OCI-LY3 (cell line): ENCODE measurements at regions not wholly inside any gene's neighbourhood (a gene's known extent, or its start where the extent isn't known, plus 50 kb on each side); places are given as distances from the start of the nearest gene placed in this dataset.
"Not testable (repeated sequence)": the region's sequence is repeated elsewhere in the genome, so short reads cannot be mapped to it uniquely, and the experiment has no call there.

Experiments used
- H2AFZ ChIP-seq: fragments of 200-600, 300-600 bp; shearing (Covaris generic); 2 replicates; pipeline ENCODE4 v1.6.0; 2014; ENCODE audit warnings: antibody characterized with exemption, low read depth, low read length
- H3K27ac ChIP-seq: fragments of 200-600, 300-600 bp; sonication (generic); 2 replicates; pipeline ENCODE4 v1.5.1; 2014; ENCODE audit warnings: mild to moderate bottlenecking, low read length, moderate library complexity, mixed read lengths
- H3K27me3 ChIP-seq: fragments of 200-600, 300-600 bp; sonication (generic); 2 replicates; pipeline ENCODE4 v1.6.1; 2014; ENCODE audit warnings: low read depth, low read length, mixed read lengths
- H3K36me3 ChIP-seq: fragments of 200-600, 300-600 bp; sonication (generic); replicated peaks from 2 replicates; pipeline ENCODE3; 2014; ENCODE audit warnings: low read depth, low read length, mixed read lengths
- H3K4me1 ChIP-seq: fragments of 300-600, 200-600 bp; sonication (generic); 2 replicates; pipeline ENCODE4 v1.6.1; 2014; ENCODE audit warnings: low read length, mixed read lengths
- H3K4me2 ChIP-seq: fragments of 200-600, 300-600 bp; sonication (generic); 2 replicates; pipeline ENCODE4 v1.6.1; 2014; ENCODE audit warnings: low read length, mixed read lengths
- H3K4me3 ChIP-seq: fragments of 300-600, 200-600 bp; sonication (generic); 2 replicates; pipeline ENCODE4 v1.5.1; 2014; ENCODE audit warnings: antibody characterized with exemption, mild to moderate bottlenecking, low read length, moderate library complexity
- H3K79me2 ChIP-seq: fragments of 300-600, 200-600 bp; shearing (Covaris generic); 2 replicates; pipeline ENCODE4 v1.6.1; 2014; ENCODE audit warnings: mild to moderate bottlenecking, low read length, mixed read lengths
- H3K9ac ChIP-seq: fragments of 300-600, 200-600 bp; shearing (Covaris generic); 2 replicates; pipeline ENCODE4 v1.6.0; 2014; ENCODE audit warnings: mild to moderate bottlenecking, low read length, moderate library complexity
- H3K9me3 ChIP-seq: fragments of 200-600, 300-600 bp; shearing (Covaris generic); 2 replicates; pipeline ENCODE4 v1.6.1; 2014; ENCODE audit warnings: low read length, mixed read lengths; ENCODE audit not compliant: insufficient read depth
- H4K20me1 ChIP-seq: fragments of 200-600, 300-600 bp; sonication (generic); 2 replicates; pipeline ENCODE4 v1.6.1; 2016; ENCODE audit warnings: low read length, mixed read lengths; ENCODE audit not compliant: insufficient read depth
- CTCF ChIP-seq: fragments of 200-600, 300-600 bp; sonication (generic); IDR thresholded peaks from 2 replicates; pipeline ENCODE4 v1.5.1; 2014; ENCODE audit warnings: antibody characterized with exemption, low read length, low read depth
- EZH2phosphoT487 ChIP-seq: fragments of 200-600 bp; shearing (Covaris generic); IDR thresholded peaks from 2 replicates; pipeline ENCODE4 v1.6.1; 2018; ENCODE audit warnings: antibody characterized with exemption, mixed run types, low read depth

GRCh38 chr9:104313396-104314110, 190.5 kb upstream of the OR13F1 start:
- Histone ChIP-seq H3K4me2 (no peak overlapping the region), H3K79me2 (no peaks in the 10 kb centered on the region), H3K4me3 (no peak overlapping the region), H3K9me3 (no peaks in the 10 kb centered on the region; the same call in 1 of the 2 replicates), H3K9ac (no peak overlapping the region), H2AFZ (no peak overlapping the region), H3K4me1 (no peaks in the 10 kb centered on the region), H4K20me1 (no peaks in the 10 kb centered on the region), H3K27ac (no peak overlapping the region), H3K36me3 (no peaks in the 10 kb centered on the region), H3K27me3 (no peaks in the 10 kb centered on the region)
- TF ChIP-seq CTCF (no peak), EZH2phosphoT487 (no peak)

- not testable (repeated sequence) for H3K9me3 ChIP-seq, H2AFZ ChIP-seq, H3K79me2 ChIP-seq, H3K4me2 ChIP-seq, H3K27ac ChIP-seq, H3K9ac ChIP-seq, H3K36me3 ChIP-seq, H3K4me1 ChIP-seq, H3K27me3 ChIP-seq, H3K4me3 ChIP-seq, H4K20me1 ChIP-seq
Observed at GRCh38 chr9:104316201-104317009, 187.7 kb upstream of the OR13F1 start.

DNA sequence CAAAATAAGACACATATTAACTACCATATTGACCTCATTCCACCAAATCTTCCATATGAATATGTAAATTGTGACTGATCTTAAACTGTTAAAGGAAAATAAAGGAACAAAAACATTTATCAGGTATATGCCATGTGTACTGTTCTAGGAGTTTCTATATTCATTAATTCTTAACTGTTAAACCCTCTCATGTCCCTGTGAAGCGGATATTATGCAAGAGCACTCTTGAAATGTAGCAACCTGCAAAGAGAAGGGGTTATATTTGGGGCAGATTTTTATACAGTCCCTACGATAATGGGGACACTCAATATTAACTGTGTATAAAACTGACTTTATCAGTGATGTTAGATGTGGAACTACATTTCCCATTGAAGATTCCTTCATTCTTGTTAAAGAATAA, 184.9 kb upstream of the OR13F1 start:
- H4K20me1 ChIP-seq: no peaks in the 10 kb centered on the region
- no peak overlapping the region for H3K4me3 ChIP-seq
- no peaks in the 10 kb centered on the region; the same call in 1 of the 2 replicates for H3K9me3 ChIP-seq
- no peak overlapping the region for H3K27ac ChIP-seq
- H3K79me2 ChIP-seq: no peaks in the 10 kb centered on the region
- no peaks in the 10 kb centered on the region for H3K36me3 ChIP-seq
- H3K4me2 ChIP-seq: no peak overlapping the region
- H3K9ac ChIP-seq: no peak overlapping the region
- TF ChIP-seq CTCF: no peak
- no peak for TF ChIP-seq EZH2phosphoT487
- H2AFZ ChIP-seq: no peak overlapping the region
- no peaks in the 10 kb centered on the region for H3K27me3 ChIP-seq
- peaks cover 14% of the 10 kb centered on the region for H3K4me1 ChIP-seq

DNA sequence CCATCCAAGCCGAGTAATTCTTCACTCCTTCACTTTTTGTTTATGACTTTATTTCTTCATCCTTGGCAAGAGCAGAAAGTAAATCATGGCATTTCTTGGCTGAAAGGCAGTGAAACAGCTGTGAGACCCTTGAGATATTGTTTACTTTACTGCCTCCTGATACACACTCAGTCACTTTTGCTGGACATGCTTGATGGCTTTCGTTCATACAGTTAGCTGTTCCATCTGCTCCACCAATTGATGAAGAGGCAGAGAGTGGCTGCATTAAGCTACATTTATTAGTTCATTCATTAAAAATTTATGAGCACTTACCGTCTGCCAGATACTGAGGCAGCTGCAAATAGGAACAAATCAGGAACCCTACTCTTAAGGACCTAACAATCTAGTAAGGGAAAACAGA, 184.4 kb upstream of the OR13F1 start:
- H3K36me3 ChIP-seq: no peaks in the 10 kb centered on the region
- no peaks in the 10 kb centered on the region for H4K20me1 ChIP-seq
- peaks cover 14% of the 10 kb centered on the region for H3K4me1 ChIP-seq
- H3K79me2 ChIP-seq: no peaks in the 10 kb centered on the region
- H3K27ac ChIP-seq: no peak overlapping the region
- no peak overlapping the region for H3K4me3 ChIP-seq
- H3K4me2 ChIP-seq: no peak overlapping the region
- no peak overlapping the region for H2AFZ ChIP-seq
- no peaks in the 10 kb centered on the region for H3K9me3 ChIP-seq
- H3K9ac ChIP-seq: no peak overlapping the region
- no peak for TF ChIP-seq EZH2phosphoT487
- no peak for TF ChIP-seq CTCF
- no peaks in the 10 kb centered on the region for H3K27me3 ChIP-seq
